GM23338 (cell line): ENCODE measurements at regions not wholly inside any gene's neighbourhood (a gene's known extent, or its start where the extent isn't known, plus 50 kb on each side); places are given as distances from the start of the nearest gene placed in this dataset.

Source experiments
- ATAC-seq: fragments of 200-7000 bp; cut with Tn5 transposase; 3 replicates; pipeline ENCODE4 v1.9.1; 2020
- DNase-seq: peaks from one replicate; pipeline ENCODE4 v3.0.0-alpha.2; 2015; ENCODE audit warnings: low spot score
- H2AFZ ChIP-seq: fragments of 200-600 bp; sonication (generic); 2 replicates; pipeline ENCODE4 v1.8.0; 2016; ENCODE audit warnings: antibody characterized with exemption, mild to moderate bottlenecking, moderate library complexity
- H3F3A ChIP-seq: fragments of 200-600 bp; sonication (generic); replicated peaks from 2 replicates; pipeline ENCODE4 v1.8.0; 2017; ENCODE audit warnings: antibody characterized with exemption, mixed run types, low read depth
- H3K27ac ChIP-seq: fragments of 200-600 bp; sonication (generic); 2 replicates; pipeline ENCODE4 v1.6.1; 2016; ENCODE audit warnings: low read depth
- H3K27me3 ChIP-seq: fragments of 200-600 bp; sonication (generic); 2 replicates; pipeline ENCODE4 v1.8.0; 2016; ENCODE audit warnings: mild to moderate bottlenecking, mixed run types, moderate library complexity; ENCODE audit not compliant: insufficient read depth
- H3K36me3 ChIP-seq: fragments of 200-600 bp; sonication (generic); 2 replicates; pipeline ENCODE4 v1.8.0; 2016; ENCODE audit warnings: mild to moderate bottlenecking; ENCODE audit not compliant: insufficient read depth
- H3K4me1 ChIP-seq: fragments of 200-600 bp; sonication (generic); 2 replicates; pipeline ENCODE4 v1.8.0; 2016; ENCODE audit warnings: mild to moderate bottlenecking, moderate library complexity; ENCODE audit not compliant: insufficient read depth
- H3K4me2 ChIP-seq: fragments of 200-600 bp; sonication (generic); 2 replicates; pipeline ENCODE4 v1.7.1; 2017; ENCODE audit warnings: mixed run types
- H3K4me3 ChIP-seq: fragments of 200-600 bp; sonication (generic); 2 replicates; pipeline ENCODE4 v1.6.1; 2016; ENCODE audit warnings: mixed run types
- H3K79me2 ChIP-seq: fragments of 200-600 bp; sonication (generic); replicated peaks from 2 replicates; pipeline ENCODE4 v1.8.0; 2017; ENCODE audit warnings: mild to moderate bottlenecking; ENCODE audit not compliant: insufficient read depth
- H3K9me2 ChIP-seq: fragments of 200-600 bp; sonication (generic); 2 replicates; pipeline ENCODE4 v1.8.0; 2017; ENCODE audit not compliant: insufficient read depth
- H4K20me1 ChIP-seq: fragments of 200-600 bp; sonication (generic); replicated peaks from 2 replicates; pipeline ENCODE4 v1.8.0; 2017; ENCODE audit warnings: mild to moderate bottlenecking; ENCODE audit not compliant: insufficient read depth
- H3K27ac Mint-ChIP-seq: 2 replicates; pipeline ENCODE4 v1.8.0; 2020; ENCODE audit warnings: inconsistent platforms, mild to moderate bottlenecking, moderate library complexity, mixed read lengths
- H3K27me3 Mint-ChIP-seq: 3 replicates; pipeline ENCODE4 v1.8.0; 2022; ENCODE audit warnings: low read depth, mild to moderate bottlenecking, moderate library complexity, mixed read lengths, inconsistent platforms; ENCODE audit not compliant: insufficient read depth, poor library complexity
- H3K36me3 Mint-ChIP-seq: 3 replicates; pipeline ENCODE4 v1.8.0; 2021; ENCODE audit warnings: low read depth, mild to moderate bottlenecking, inconsistent platforms, moderate library complexity, mixed read lengths
- H3K4me1 Mint-ChIP-seq: 3 replicates; pipeline ENCODE4 v1.8.0; 2020; ENCODE audit warnings: mild to moderate bottlenecking, inconsistent platforms, mixed read lengths
- H3K4me3 Mint-ChIP-seq: 3 replicates; pipeline ENCODE4 v1.8.0; 2021; ENCODE audit warnings: moderate library complexity, mild to moderate bottlenecking, inconsistent platforms, mixed read lengths
- H3K9me3 Mint-ChIP-seq: 3 replicates; pipeline ENCODE4 v1.8.0; 2020; ENCODE audit warnings: moderate library complexity, mild to moderate bottlenecking, inconsistent platforms, mixed read lengths
- CTCF ChIP-seq, 2 experiments: fragments of 200-600 bp in 1 of 2; sonication (generic) in 1 of 2; conservative IDR thresholded peaks; 2 replicates each; pipeline versions ENCODE4 v1.5.1 to v1.6.1; 2016 to 2017; ENCODE audit warnings: antibody characterized with exemption in 2 of 2, low read depth in 2 of 2, mild to moderate bottlenecking in 2 of 2, moderate library complexity in 1 of 2
- EZH2 ChIP-seq: fragments of 200-600 bp; sonication (generic); IDR thresholded peaks from one replicate; pipeline ENCODE4 v1.8.0; 2017; ENCODE audit warnings: antibody characterized with exemption, mild to moderate bottlenecking, low read depth; ENCODE audit not compliant: unreplicated experiment
- EZH2phosphoT487 ChIP-seq: fragments of 200-600 bp; sonication (generic); IDR thresholded peaks from one replicate; pipeline ENCODE4 v1.8.1; 2018; ENCODE audit warnings: antibody characterized with exemption; ENCODE audit not compliant: unreplicated experiment
- JUNB ChIP-seq: IDR thresholded peaks from one replicate; pipeline ENCODE4 v1.6.1; 2016; ENCODE audit warnings: antibody characterized with exemption; ENCODE audit not compliant: unreplicated experiment
- NANOG ChIP-seq: IDR thresholded peaks from 2 replicates; pipeline ENCODE4 v1.6.1; 2016; ENCODE audit warnings: antibody characterized with exemption, borderline replicate concordance
- ZNF331 ChIP-seq: fragments of 250-450 bp; sonication (Bioruptor Pico); IDR thresholded peaks from 2 replicates; pipeline ENCODE4 v1.5.0; 2020; ENCODE audit warnings: low read depth, mild to moderate bottlenecking, moderate library complexity
- TF ChIP-seq, protein P1 (sequence below): fragments of 250-450 bp; sonication (Bioruptor Pico); IDR thresholded peaks from 2 replicates; pipeline ENCODE4 v1.5.0; 2020; ENCODE audit warnings: mild to moderate bottlenecking, moderate library complexity

DNA sequence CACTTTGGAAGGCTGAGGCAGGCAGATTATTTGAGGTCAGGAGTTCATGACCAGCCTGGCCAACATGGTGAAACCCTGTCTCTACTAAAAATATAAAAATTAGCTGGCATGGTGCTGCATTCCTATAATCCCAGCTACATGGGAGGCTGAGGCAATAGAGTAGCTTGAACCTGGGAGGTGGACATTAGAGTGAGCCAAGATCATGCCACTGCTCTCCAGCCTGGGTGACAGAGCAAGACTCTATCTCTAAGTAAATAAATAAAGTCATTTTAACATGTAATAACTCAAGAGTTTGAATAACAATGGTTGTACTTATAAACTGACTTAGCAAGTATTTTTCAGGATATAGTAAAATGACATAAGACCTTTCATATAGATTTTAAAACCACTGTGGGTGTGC lies 169.3 kb upstream of the FN1 start (continued):
- TF ChIP-seq, protein P1, sequence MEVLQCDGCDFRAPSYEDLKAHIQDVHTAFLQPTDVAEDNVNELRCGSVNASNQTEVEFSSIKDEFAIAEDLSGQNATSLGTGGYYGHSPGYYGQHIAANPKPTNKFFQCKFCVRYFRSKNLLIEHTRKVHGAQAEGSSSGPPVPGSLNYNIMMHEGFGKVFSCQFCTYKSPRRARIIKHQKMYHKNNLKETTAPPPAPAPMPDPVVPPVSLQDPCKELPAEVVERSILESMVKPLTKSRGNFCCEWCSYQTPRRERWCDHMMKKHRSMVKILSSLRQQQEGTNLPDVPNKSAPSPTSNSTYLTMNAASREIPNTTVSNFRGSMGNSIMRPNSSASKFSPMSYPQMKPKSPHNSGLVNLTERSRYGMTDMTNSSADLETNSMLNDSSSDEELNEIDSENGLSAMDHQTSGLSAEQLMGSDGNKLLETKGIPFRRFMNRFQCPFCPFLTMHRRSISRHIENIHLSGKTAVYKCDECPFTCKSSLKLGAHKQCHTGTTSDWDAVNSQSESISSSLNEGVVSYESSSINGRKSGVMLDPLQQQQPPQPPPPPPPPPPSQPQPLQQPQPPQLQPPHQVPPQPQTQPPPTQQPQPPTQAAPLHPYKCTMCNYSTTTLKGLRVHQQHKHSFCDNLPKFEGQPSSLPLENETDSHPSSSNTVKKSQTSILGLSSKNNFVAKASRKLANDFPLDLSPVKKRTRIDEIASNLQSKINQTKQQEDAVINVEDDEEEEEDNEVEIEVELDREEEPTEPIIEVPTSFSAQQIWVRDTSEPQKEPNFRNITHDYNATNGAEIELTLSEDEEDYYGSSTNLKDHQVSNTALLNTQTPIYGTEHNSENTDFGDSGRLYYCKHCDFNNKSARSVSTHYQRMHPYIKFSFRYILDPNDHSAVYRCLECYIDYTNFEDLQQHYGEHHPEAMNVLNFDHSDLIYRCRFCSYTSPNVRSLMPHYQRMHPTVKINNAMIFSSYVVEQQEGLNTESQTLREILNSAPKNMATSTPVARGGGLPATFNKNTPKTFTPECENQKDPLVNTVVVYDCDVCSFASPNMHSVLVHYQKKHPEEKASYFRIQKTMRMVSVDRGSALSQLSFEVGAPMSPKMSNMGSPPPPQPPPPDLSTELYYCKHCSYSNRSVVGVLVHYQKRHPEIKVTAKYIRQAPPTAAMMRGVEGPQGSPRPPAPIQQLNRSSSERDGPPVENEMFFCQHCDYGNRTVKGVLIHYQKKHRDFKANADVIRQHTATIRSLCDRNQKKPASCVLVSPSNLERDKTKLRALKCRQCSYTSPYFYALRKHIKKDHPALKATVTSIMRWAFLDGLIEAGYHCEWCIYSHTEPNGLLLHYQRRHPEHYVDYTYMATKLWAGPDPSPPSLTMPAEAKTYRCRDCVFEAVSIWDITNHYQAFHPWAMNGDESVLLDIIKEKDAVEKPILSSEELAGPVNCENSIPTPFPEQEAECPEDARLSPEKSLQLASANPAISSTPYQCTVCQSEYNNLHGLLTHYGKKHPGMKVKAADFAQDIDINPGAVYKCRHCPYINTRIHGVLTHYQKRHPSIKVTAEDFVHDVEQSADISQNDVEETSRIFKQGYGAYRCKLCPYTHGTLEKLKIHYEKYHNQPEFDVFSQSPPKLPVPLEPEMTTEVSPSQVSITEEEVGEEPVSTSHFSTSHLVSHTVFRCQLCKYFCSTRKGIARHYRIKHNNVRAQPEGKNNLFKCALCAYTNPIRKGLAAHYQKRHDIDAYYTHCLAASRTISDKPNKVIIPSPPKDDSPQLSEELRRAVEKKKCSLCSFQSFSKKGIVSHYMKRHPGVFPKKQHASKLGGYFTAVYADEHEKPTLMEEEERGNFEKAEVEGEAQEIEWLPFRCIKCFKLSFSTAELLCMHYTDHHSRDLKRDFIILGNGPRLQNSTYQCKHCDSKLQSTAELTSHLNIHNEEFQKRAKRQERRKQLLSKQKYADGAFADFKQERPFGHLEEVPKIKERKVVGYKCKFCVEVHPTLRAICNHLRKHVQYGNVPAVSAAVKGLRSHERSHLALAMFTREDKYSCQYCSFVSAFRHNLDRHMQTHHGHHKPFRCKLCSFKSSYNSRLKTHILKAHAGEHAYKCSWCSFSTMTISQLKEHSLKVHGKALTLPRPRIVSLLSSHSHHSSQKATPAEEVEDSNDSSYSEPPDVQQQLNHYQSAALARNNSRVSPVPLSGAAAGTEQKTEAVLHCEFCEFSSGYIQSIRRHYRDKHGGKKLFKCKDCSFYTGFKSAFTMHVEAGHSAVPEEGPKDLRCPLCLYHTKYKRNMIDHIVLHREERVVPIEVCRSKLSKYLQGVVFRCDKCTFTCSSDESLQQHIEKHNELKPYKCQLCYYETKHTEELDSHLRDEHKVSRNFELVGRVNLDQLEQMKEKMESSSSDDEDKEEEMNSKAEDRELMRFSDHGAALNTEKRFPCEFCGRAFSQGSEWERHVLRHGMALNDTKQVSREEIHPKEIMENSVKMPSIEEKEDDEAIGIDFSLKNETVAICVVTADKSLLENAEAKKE (CRISPR knock-in tag): no peak
- TF ChIP-seq NANOG: no peak
- TF ChIP-seq ZNF331 (CRISPR knock-in tag): no peak

GRCh38 chr2:215604606-215605005 lies 168.7 kb upstream of the FN1 start:
- Mint-ChIP-seq H3K4me3 (no peak overlapping the region), H3K9me3 (no peaks in the 10 kb centered on the region), H3K27me3 (no peaks in the 10 kb centered on the region), H3K27ac (no peak overlapping the region; the same call in 1 of the 2 replicates), H3K4me1 (no peaks in the 10 kb centered on the region), H3K36me3 (no peaks in the 10 kb centered on the region)
- H3F3A ChIP-seq: 0 out of 2 replicates have a peak, but pooled peaks cover 5% of the 10 kb centered on the region
- peaks cover 17% of the 10 kb centered on the region for H3K9me2 ChIP-seq
- H2AFZ ChIP-seq: no peak overlapping the region
- H3K36me3 ChIP-seq: no peaks in the 10 kb centered on the region
- DNase-seq (no peak), ATAC-seq (no peak)
- H3K27ac ChIP-seq: no peak overlapping the region
- H3K27me3 ChIP-seq: no peaks in the 10 kb centered on the region
- H3K4me3 ChIP-seq: no peak overlapping the region
- H3K4me2 ChIP-seq: no peak overlapping the region
- no peaks in the 10 kb centered on the region for H4K20me1 ChIP-seq
- no peaks in the 10 kb centered on the region for H3K4me1 ChIP-seq
- H3K79me2 ChIP-seq: no peaks in the 10 kb centered on the region
- TF ChIP-seq EZH2phosphoT487: no peak
- TF ChIP-seq CTCF (conservative IDR thresholded peaks at IDR 0.05; ENCODE audit: low read depth in 2 of 2): no peak
- no peak for TF ChIP-seq JUNB
- TF ChIP-seq EZH2: no peak
- TF ChIP-seq, protein P1 (CRISPR knock-in tag): no peak
